ENCODE measurements at regions not wholly inside any gene's neighbourhood (a gene's known extent, or its start where the extent isn't known, plus 50 kb on each side); places are given as distances from the start of the nearest gene placed in this dataset.

- H3K4me1 Mint-ChIP-seq (ENCODE audit: low read depth, unreplicated experiment), result no peaks in the 10 kb centered on the region
- no peak for DNase-seq
- no peaks in the 10 kb centered on the region for H3K4me1 ChIP-seq
- H3K4me3 Mint-ChIP-seq (ENCODE audit: unreplicated experiment), result no peak overlapping the region
- intact Hi-C loops (cut with micrococcal nuclease; ENCODE audit: unreplicated experiment), result no loop called here
- H3K4me3 ChIP-seq (ENCODE audit: low read depth, low read length), result no peak overlapping the region
- H3K9me3 ChIP-seq, result no peaks in the 10 kb centered on the region
- no TSS peak for BruUV-seq (replicated peaks)
- H3K9me3 Mint-ChIP-seq (ENCODE audit: unreplicated experiment), result no peaks in the 10 kb centered on the region
- no peaks in the 10 kb centered on the region for H3K36me3 ChIP-seq (ENCODE audit: control insufficient read depth, insufficient read depth, low read length)
- ChIA-PET POLR2A (no interaction called here), CTCF (no interaction called here)
- TF ChIP-seq CTCF (IDR thresholded peaks at IDR 0.05; ENCODE audit: insufficient read depth in 1 of 2, low read depth in 1 of 2, low read length in 1 of 2, severe bottlenecking in 1 of 2, unreplicated experiment in 1 of 2), result no peak
- H3K27me3 Mint-ChIP-seq (ENCODE audit: insufficient read depth, unreplicated experiment), result peaks cover 2% of the 10 kb centered on the region
- H3K27ac Mint-ChIP-seq (ENCODE audit: unreplicated experiment), result no peak overlapping the region
- no peaks in the 10 kb centered on the region for H3K27me3 ChIP-seq (replicated peaks; ENCODE audit: control insufficient read depth, insufficient read depth, low read length)
- H3K36me3 Mint-ChIP-seq (ENCODE audit: insufficient read depth, unreplicated experiment), result no peaks in the 10 kb centered on the region
These were observed 745.1 kb downstream of the TSN start for GRCh38 chr2:122500316-122501105.

DNA sequence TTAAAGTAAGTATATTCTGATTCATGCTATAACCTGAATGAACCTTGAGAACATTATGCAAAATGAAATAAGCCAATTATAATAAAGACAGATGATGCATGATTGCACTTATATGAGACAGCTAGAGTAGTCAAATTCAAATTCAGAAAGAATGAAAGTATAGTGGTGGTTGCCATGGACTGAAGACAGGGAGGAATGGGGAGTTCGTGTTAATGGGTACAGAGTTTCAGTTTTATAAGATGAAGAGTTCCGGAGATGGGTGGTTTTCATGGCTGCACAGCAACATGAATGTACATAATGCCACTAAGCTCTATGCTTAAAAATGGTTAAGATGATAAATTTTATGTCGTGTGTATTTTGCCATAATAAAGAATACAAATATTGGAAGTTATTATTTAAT, 751.2 kb downstream of the TSN start:
- TF ChIP-seq CTCF (IDR thresholded peaks at IDR 0.05; ENCODE audit: insufficient read depth in 1 of 2, low read depth in 1 of 2, low read length in 1 of 2, severe bottlenecking in 1 of 2, unreplicated experiment in 1 of 2), result no peak
- Mint-ChIP-seq H3K4me3 (ENCODE audit: unreplicated experiment) (no peak overlapping the region), H3K4me1 (ENCODE audit: low read depth, unreplicated experiment) (no peaks in the 10 kb centered on the region), H3K9me3 (ENCODE audit: unreplicated experiment) (no peaks in the 10 kb centered on the region), H3K27me3 (ENCODE audit: insufficient read depth, unreplicated experiment) (peaks cover 6% of the 10 kb centered on the region), H3K27ac (ENCODE audit: unreplicated experiment) (no peak overlapping the region), H3K36me3 (ENCODE audit: insufficient read depth, unreplicated experiment) (no peaks in the 10 kb centered on the region)
- Histone ChIP-seq H3K9me3 (no peaks in the 10 kb centered on the region), H3K4me3 (ENCODE audit: low read depth, low read length) (no peak overlapping the region), H3K36me3 (ENCODE audit: control insufficient read depth, insufficient read depth, low read length) (no peaks in the 10 kb centered on the region), H3K4me1 (no peaks in the 10 kb centered on the region), H3K27me3 (replicated peaks; ENCODE audit: control insufficient read depth, insufficient read depth, low read length) (no peaks in the 10 kb centered on the region)
- no peak for DNase-seq
- CTCF ChIA-PET, result no interaction called here
- BruUV-seq (replicated peaks), result no TSS peak
- POLR2A ChIA-PET, result no interaction called here
- intact Hi-C loops (cut with micrococcal nuclease; ENCODE audit: unreplicated experiment), result no loop called here

DNA sequence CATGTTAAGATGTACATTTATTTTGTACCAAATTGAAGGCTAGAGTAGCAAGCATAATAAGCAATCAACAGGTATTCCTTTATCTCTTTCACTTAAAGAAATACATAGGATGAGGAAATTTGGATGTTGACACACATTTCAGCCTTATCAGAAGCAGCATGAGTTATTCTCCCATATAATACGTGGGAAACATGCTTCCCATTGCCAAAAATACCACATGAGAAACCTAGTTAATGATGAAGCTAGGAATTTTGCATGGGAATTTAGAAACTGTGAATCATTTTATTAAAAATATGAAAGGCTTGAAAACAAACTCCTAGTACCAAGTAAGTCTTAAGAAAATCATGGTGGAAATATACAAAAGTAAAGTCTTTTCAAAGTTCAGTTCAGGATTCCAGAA, 751.8 kb downstream of the TSN start:
- Histone ChIP-seq H3K27me3 (replicated peaks; ENCODE audit: control insufficient read depth, insufficient read depth, low read length) (no peaks in the 10 kb centered on the region), H3K4me1 (no peaks in the 10 kb centered on the region), H3K9me3 (no peaks in the 10 kb centered on the region), H3K4me3 (ENCODE audit: low read depth, low read length) (no peak overlapping the region), H3K36me3 (ENCODE audit: control insufficient read depth, insufficient read depth, low read length) (no peaks in the 10 kb centered on the region)
- H3K36me3 Mint-ChIP-seq (ENCODE audit: insufficient read depth, unreplicated experiment), result no peaks in the 10 kb centered on the region
- H3K4me3 Mint-ChIP-seq (ENCODE audit: unreplicated experiment), result no peak overlapping the region
- CTCF ChIA-PET, result no interaction called here
- TF ChIP-seq CTCF (IDR thresholded peaks at IDR 0.05; ENCODE audit: insufficient read depth in 1 of 2, low read depth in 1 of 2, low read length in 1 of 2, severe bottlenecking in 1 of 2, unreplicated experiment in 1 of 2), result no peak
- H3K27ac Mint-ChIP-seq (ENCODE audit: unreplicated experiment), result no peak overlapping the region
- intact Hi-C loops (cut with micrococcal nuclease; ENCODE audit: unreplicated experiment), result no loop called here
- H3K27me3 Mint-ChIP-seq (ENCODE audit: insufficient read depth, unreplicated experiment), result peaks cover 6% of the 10 kb centered on the region
- H3K9me3 Mint-ChIP-seq (ENCODE audit: unreplicated experiment), result no peaks in the 10 kb centered on the region
- no peak for DNase-seq
- no peaks in the 10 kb centered on the region for H3K4me1 Mint-ChIP-seq (ENCODE audit: low read depth, unreplicated experiment)
- POLR2A ChIA-PET, result no interaction called here
- no TSS peak for BruUV-seq (replicated peaks)
